ENCODE measurements at regions not wholly inside any gene's neighbourhood (a gene's known extent, or its start where the extent isn't known, plus 50 kb on each side); places are given as distances from the start of the nearest gene placed in this dataset.
"Not testable (repeated sequence)": the region's sequence is repeated elsewhere in the genome, so short reads cannot be mapped to it uniquely, and the experiment has no call there.

DNA sequence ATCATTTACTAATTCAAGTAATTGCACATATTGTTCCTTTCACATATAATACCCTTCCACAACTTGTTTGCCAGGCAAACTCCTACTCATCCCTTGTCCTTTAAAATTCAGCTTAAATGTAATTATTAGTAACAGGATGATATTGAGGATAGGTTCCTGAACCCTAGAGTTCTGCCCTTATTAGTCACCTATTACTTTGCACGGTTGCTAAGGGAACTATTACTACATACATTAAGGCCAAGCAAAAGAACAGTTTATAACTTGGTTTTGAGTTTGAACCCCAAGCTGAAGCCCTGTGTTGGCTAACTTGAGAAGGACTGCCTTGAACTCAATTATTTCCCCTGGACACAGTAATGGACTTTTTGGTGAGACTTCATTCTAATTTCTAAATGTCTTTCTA lies 529.7 kb downstream of the IGSF11 start:
- no peaks in the 10 kb centered on the region for H3K4me1 ChIP-seq (ENCODE audit: control insufficient read depth, insufficient read depth, low read length)

DNA sequence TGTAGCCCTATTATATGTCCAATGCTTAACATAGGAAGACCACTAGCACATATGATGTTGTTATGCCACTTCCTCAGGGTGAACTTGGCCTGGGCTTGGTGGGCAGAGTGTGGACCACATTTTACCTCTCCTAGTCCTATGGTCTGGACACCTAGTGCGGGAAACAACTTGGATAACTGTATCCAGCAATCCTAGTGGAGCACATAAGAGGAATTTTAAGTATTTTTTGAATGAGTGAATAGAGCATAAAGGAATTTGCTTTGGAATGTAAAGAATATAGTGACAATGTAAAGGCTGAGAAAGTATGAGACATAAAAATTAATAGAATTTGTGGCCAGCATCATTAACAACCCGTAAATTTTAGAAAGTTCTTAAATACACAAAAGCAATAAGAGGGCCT lies 528.9 kb downstream of the IGSF11 start:
- Histone ChIP-seq H3K36me3 (ENCODE audit: control insufficient read depth in 2 of 2, insufficient read depth in 2 of 2, low read length in 2 of 2) (no peaks in the 10 kb centered on the region), H3K27ac (ENCODE audit: low read length) (no peak overlapping the region), H3K9me3 (ENCODE audit: control insufficient read depth in 2 of 2, low read length in 2 of 2) (no peaks in the 10 kb centered on the region), H3K9ac (ENCODE audit: low read length in 2 of 2) (no peak overlapping the region), H3K4me1 (ENCODE audit: control insufficient read depth, insufficient read depth, low read length) (no peaks in the 10 kb centered on the region), H3K4me3 (ENCODE audit: low read length in 2 of 2) (no peak overlapping the region), H3K27me3 (ENCODE audit: control insufficient read depth in 1 of 2, insufficient read depth in 2 of 2, low read length in 2 of 2) (no peaks in the 10 kb centered on the region)

More for the DNA sequence above, 529.7 kb downstream of the IGSF11 start:
- no peak overlapping the region for H3K9ac ChIP-seq (ENCODE audit: low read length in 2 of 2)
- no peak overlapping the region for H3K4me3 ChIP-seq (ENCODE audit: low read length in 2 of 2)
- H3K9me3 ChIP-seq (ENCODE audit: control insufficient read depth in 2 of 2, low read length in 2 of 2) = no peaks in the 10 kb centered on the region
- H3K27ac ChIP-seq (ENCODE audit: low read length) = no peak overlapping the region
- no peaks in the 10 kb centered on the region for H3K36me3 ChIP-seq (ENCODE audit: control insufficient read depth in 2 of 2, insufficient read depth in 2 of 2, low read length in 2 of 2)
- H3K27me3 ChIP-seq (ENCODE audit: control insufficient read depth in 1 of 2, insufficient read depth in 2 of 2, low read length in 2 of 2) = no peaks in the 10 kb centered on the region

DNA sequence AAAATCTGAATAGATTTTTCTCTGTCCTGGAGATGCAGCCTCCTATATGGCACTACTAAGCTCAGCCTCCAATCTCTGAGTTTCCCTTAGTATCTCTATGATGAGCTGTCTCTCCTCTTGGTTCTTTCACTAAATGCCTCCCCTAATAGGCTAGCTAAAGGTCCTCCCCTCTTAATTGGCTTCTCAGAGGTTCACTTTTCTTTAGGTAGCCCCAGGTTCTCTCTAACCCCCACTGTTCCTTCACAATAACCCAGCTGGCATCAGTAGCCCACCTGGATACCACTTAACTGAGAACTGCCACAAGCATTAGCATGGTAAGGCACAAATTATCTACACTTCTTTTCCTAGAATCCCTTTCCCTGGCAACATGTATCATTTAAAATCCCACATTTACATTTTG lies 523.2 kb downstream of the IGSF11 start:
- no peaks in the 10 kb centered on the region for H3K4me1 ChIP-seq (ENCODE audit: control insufficient read depth, insufficient read depth, low read length)
- H3K9me3 ChIP-seq (ENCODE audit: control insufficient read depth in 2 of 2, low read length in 2 of 2) = no peaks in the 10 kb centered on the region
- no peak overlapping the region for H3K4me3 ChIP-seq (ENCODE audit: low read length in 2 of 2)

DNA sequence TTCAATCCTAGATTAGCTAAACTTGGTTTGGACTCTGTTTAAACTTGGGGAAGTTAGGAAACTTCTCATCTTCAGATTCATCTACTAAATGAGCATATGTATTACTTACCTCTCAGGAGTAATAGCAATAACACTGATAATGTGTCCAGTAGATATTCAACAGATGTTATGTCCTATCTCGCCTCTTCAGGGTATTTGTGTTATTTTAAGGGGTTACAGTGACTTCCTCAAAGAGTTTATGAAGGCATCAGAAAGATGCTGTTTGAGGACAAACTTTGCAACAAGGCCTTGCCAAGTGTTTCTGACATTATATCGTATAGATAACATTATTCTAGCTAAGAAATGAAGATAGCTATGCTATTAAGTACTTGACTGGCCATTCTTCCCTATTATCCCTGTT lies 522.3 kb downstream of the IGSF11 start:
- Histone ChIP-seq H3K4me1 (ENCODE audit: control insufficient read depth, insufficient read depth, low read length) (no peaks in the 10 kb centered on the region), H3K9me3 (ENCODE audit: control insufficient read depth in 2 of 2, low read length in 2 of 2) (no peaks in the 10 kb centered on the region), H3K27me3 (ENCODE audit: control insufficient read depth in 1 of 2, insufficient read depth in 2 of 2, low read length in 2 of 2) (no peaks in the 10 kb centered on the region), H3K36me3 (ENCODE audit: control insufficient read depth in 2 of 2, insufficient read depth in 2 of 2, low read length in 2 of 2) (no peaks in the 10 kb centered on the region), H3K9ac (ENCODE audit: low read length in 2 of 2) (no peak overlapping the region), H3K27ac (ENCODE audit: low read length) (no peak overlapping the region), H3K4me3 (ENCODE audit: low read length in 2 of 2) (no peak overlapping the region)

More for the DNA sequence above, 523.2 kb downstream of the IGSF11 start:
- H3K9ac ChIP-seq (ENCODE audit: low read length in 2 of 2) = no peak overlapping the region
- H3K27me3 ChIP-seq (ENCODE audit: control insufficient read depth in 1 of 2, insufficient read depth in 2 of 2, low read length in 2 of 2) = no peaks in the 10 kb centered on the region
- no peak overlapping the region for H3K27ac ChIP-seq (ENCODE audit: low read length)
- no peaks in the 10 kb centered on the region for H3K36me3 ChIP-seq (ENCODE audit: control insufficient read depth in 2 of 2, insufficient read depth in 2 of 2, low read length in 2 of 2)

DNA sequence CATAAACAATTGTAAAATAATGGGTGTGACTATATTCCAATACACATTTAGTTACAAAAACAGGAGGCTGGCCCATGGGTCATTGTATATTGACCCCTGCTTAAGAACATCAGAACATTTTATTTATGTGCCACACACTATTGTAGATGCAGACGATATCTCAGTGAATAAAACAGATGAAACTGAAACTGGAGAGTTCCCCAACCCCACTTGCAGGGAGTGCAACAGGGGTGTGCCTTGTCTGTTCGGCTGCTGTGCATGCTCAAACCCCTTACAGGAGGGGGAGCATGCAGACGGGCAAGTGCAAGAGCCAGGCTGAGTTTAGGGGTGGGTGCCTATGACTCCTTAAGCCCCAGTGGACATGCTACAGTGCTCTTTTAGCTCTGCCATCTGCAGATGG lies 509.6 kb downstream of the IGSF11 start:
- Histone ChIP-seq H3K36me3 (ENCODE audit: control insufficient read depth in 2 of 2, insufficient read depth in 2 of 2, low read length in 2 of 2) (no peaks in the 10 kb centered on the region), H3K9me3 (ENCODE audit: control insufficient read depth in 2 of 2, low read length in 2 of 2) (no peaks in the 10 kb centered on the region), H3K27ac (ENCODE audit: low read length) (no peak overlapping the region), H3K4me1 (ENCODE audit: control insufficient read depth, insufficient read depth, low read length) (no peaks in the 10 kb centered on the region), H3K27me3 (ENCODE audit: control insufficient read depth in 1 of 2, insufficient read depth in 2 of 2, low read length in 2 of 2) (no peaks in the 10 kb centered on the region), H3K9ac (ENCODE audit: low read length in 2 of 2) (no peak overlapping the region), H3K4me3 (ENCODE audit: low read length in 2 of 2) (no peak overlapping the region)

DNA sequence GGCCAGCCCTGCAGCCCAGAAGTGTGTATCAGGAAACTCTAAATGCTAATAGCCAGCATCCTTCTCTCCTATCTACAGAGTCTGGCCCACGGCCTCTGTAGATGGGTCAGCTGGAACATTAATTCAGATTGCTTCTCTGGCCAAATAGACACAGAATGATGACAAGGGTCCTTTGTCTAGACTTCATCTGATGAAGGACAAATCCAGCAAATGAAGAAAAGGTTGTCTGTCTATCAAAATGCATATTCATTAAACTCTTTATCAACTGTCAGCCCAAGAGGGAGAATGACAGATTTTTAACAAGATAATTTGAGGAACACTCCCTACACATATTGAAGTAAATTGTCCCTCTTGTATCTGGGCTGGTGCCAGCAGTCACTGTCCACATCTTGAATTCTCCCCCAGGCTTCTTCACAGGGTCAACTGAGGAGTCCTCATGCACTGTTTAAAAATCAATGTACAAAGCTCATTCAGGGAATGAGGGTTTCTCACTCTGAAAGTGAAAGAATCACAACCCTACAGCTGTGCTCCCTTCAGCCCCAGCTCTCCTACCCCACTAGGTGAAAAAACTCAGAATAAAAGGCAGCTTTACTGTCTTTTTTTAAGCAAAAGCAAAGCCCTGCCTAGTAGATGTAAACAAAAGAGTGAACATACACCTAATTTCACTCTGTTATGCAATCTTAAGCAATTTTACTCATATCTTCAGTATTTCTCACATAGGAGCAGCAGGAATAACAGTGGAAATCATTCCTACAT lies 507.7 kb downstream of the IGSF11 start:
- H3K9ac ChIP-seq (ENCODE audit: low read length in 2 of 2) = no peak overlapping the region
- H3K27ac ChIP-seq (ENCODE audit: low read length) = no peak overlapping the region
- no peaks in the 10 kb centered on the region for H3K9me3 ChIP-seq (ENCODE audit: control insufficient read depth in 2 of 2, low read length in 2 of 2)
- no peaks in the 10 kb centered on the region for H3K36me3 ChIP-seq (ENCODE audit: control insufficient read depth in 2 of 2, insufficient read depth in 2 of 2, low read length in 2 of 2)
- H3K4me1 ChIP-seq (ENCODE audit: control insufficient read depth, insufficient read depth, low read length) = no peaks in the 10 kb centered on the region
- H3K27me3 ChIP-seq (ENCODE audit: control insufficient read depth in 1 of 2, insufficient read depth in 2 of 2, low read length in 2 of 2) = no peaks in the 10 kb centered on the region
- no peak overlapping the region for H3K4me3 ChIP-seq (ENCODE audit: low read length in 2 of 2)

DNA sequence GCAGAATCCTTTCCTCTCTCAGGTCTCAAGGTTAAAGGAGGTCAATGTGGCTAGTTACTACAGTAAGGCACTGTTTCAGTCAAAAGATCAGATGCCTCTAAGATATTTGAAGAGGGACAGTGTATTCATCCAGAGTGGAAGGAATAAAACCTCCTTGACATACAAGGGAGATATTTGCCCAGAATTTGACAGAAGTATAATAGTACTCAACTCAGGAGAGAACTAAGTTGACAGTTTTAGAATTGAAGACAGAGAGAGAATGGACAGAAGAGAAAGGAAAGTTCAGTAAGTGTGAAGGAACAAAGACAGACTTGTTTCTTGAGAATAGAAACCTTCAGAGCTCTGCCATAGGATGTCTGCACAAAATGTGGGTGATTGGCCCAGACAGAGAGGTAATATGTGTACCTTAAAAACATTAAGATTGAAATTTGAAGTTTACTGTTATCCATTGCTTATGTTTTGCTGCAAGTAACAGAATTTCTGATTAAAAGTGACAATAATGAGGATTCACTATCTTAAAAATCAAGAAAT lies 507.1 kb downstream of the IGSF11 start:
- Histone ChIP-seq H3K36me3 (ENCODE audit: control insufficient read depth in 2 of 2, insufficient read depth in 2 of 2, low read length in 2 of 2) (no peaks in the 10 kb centered on the region), H3K4me1 (ENCODE audit: control insufficient read depth, insufficient read depth, low read length) (no peaks in the 10 kb centered on the region), H3K27ac (ENCODE audit: low read length) (no peak overlapping the region), H3K4me3 (ENCODE audit: low read length in 2 of 2) (no peak overlapping the region), H3K9ac (ENCODE audit: low read length in 2 of 2) (no peak overlapping the region), H3K9me3 (ENCODE audit: control insufficient read depth in 2 of 2, low read length in 2 of 2) (no peaks in the 10 kb centered on the region), H3K27me3 (ENCODE audit: control insufficient read depth in 1 of 2, insufficient read depth in 2 of 2, low read length in 2 of 2) (no peaks in the 10 kb centered on the region)

DNA sequence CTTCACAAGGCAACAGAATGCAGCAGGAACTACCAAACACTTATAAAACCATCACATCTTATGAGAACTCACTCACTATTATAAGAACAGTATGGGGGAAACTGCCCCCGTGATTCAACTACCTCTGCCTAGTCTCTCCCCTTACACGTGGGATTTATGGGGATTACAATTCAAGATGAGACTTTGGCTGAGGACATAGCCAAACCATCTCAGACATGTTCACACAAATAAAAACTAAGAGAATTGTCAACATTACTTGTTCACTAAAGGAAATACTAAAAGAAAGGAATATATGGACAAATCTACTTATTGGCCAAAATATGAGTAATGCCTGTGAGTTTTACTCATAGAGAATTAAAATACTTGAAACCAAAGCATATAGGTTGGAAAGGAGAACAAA lies 505.1 kb downstream of the IGSF11 start:
- Histone ChIP-seq H3K9ac (ENCODE audit: low read length in 2 of 2) (no peak overlapping the region), H3K36me3 (ENCODE audit: control insufficient read depth in 2 of 2, insufficient read depth in 2 of 2, low read length in 2 of 2) (no peaks in the 10 kb centered on the region), H3K4me3 (ENCODE audit: low read length in 2 of 2) (no peak overlapping the region), H3K27ac (ENCODE audit: low read length) (no peak overlapping the region), H3K9me3 (ENCODE audit: control insufficient read depth in 2 of 2, low read length in 2 of 2) (no peaks in the 10 kb centered on the region), H3K27me3 (ENCODE audit: control insufficient read depth in 1 of 2, insufficient read depth in 2 of 2, low read length in 2 of 2) (no peaks in the 10 kb centered on the region), H3K4me1 (ENCODE audit: control insufficient read depth, insufficient read depth, low read length) (no peaks in the 10 kb centered on the region)

DNA sequence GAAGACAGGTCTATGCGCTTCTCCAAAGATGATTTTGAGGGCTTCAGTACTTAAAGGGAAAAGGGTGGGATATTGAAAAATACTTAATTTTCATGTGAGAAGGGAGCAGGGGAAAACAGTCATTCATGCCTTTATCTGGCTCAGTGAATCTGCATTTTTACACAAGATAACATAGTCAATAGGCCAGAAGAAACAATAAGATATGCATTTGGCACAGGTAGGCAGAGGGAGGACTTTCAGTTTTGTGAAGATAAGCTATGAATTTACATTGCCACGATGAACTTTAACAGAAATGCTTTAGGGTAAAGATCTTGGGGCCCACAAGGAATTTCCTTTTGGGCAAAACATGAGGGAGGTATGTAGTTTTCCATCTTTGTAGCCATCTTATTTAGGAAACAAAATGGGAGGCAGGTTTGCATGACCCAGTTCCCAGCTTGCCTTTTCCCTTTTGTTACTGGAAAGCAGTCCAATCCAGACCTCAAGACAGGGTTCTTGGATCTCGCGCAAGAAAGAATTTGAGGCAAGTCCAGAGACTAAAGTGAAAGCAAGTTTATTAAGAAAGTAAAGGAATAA lies 504.2 kb downstream of the IGSF11 start:
- Histone ChIP-seq H3K9ac (ENCODE audit: low read length in 2 of 2) (no peak overlapping the region), H3K27ac (ENCODE audit: low read length) (no peak overlapping the region), H3K36me3 (ENCODE audit: control insufficient read depth in 2 of 2, insufficient read depth in 2 of 2, low read length in 2 of 2) (no peaks in the 10 kb centered on the region), H3K27me3 (ENCODE audit: control insufficient read depth in 1 of 2, insufficient read depth in 2 of 2, low read length in 2 of 2) (no peaks in the 10 kb centered on the region), H3K4me1 (ENCODE audit: control insufficient read depth, insufficient read depth, low read length) (no peaks in the 10 kb centered on the region), H3K4me3 (ENCODE audit: low read length in 2 of 2) (no peak overlapping the region), H3K9me3 (ENCODE audit: control insufficient read depth in 2 of 2, low read length in 2 of 2) (no peaks in the 10 kb centered on the region)

DNA sequence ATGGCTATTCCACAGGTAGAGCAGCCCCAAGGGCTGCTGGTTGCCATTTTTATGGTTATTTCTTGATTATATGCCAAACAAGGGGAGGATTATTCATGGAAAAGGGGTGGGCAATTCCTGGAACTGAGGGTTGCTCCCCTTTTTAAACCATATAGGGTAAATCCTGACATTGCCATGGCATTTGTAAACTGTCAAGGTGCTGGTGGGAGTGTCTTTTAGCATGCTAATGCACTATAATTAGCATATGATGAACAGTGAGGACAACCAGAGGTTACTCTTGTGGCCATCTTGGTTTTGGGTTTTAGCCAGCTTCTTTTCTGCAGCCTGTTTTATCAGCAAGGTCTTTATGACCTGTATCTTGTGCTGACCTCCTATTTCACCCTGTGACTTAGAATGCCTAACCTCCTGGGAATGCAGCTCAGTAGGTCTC lies 503.7 kb downstream of the IGSF11 start:
- H3K9ac ChIP-seq (ENCODE audit: low read length in 2 of 2); H3K36me3 ChIP-seq (ENCODE audit: control insufficient read depth in 2 of 2, insufficient read depth in 2 of 2, low read length in 2 of 2); H3K4me1 ChIP-seq (ENCODE audit: control insufficient read depth, insufficient read depth, low read length); H3K4me3 ChIP-seq (ENCODE audit: low read length in 2 of 2); H3K9me3 ChIP-seq (ENCODE audit: control insufficient read depth in 2 of 2, low read length in 2 of 2); H3K27me3 ChIP-seq (ENCODE audit: control insufficient read depth in 1 of 2, insufficient read depth in 2 of 2, low read length in 2 of 2); H3K27ac ChIP-seq (ENCODE audit: low read length): not testable (repeated sequence)

DNA sequence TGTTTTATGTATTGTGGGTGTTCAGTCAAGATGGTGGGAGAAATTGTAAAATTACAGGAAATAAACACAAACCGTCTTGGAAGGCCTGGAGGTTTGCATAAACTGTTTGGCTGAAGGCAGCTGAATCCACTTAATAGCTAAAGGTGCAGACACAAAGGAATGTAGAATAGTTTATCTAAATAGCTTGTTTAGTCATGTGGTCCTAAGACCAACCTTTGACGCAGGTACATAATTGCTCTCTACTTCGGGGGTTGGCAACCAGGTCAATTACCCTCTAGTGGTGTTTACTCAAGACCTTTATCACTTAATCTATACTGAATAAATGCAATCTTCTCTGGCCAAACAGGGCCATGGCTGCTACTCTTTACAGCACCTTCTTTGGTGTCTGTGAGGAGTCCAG lies 502.8 kb downstream of the IGSF11 start:
- no peaks in the 10 kb centered on the region for H3K27me3 ChIP-seq (ENCODE audit: control insufficient read depth in 1 of 2, insufficient read depth in 2 of 2, low read length in 2 of 2)
- no peak overlapping the region for H3K4me3 ChIP-seq (ENCODE audit: low read length in 2 of 2)
- H3K27ac ChIP-seq (ENCODE audit: low read length) = no peak overlapping the region
- H3K36me3 ChIP-seq (ENCODE audit: control insufficient read depth in 2 of 2, insufficient read depth in 2 of 2, low read length in 2 of 2) = no peaks in the 10 kb centered on the region
- H3K9ac ChIP-seq (ENCODE audit: low read length in 2 of 2) = no peak overlapping the region
- no peaks in the 10 kb centered on the region for H3K9me3 ChIP-seq (ENCODE audit: control insufficient read depth in 2 of 2, low read length in 2 of 2)
- no peaks in the 10 kb centered on the region for H3K4me1 ChIP-seq (ENCODE audit: control insufficient read depth, insufficient read depth, low read length)
